GM12891 (cell line): ENCODE measurements at regions not wholly inside any gene's neighbourhood (a gene's known extent, or its start where the extent isn't known, plus 50 kb on each side); places are given as distances from the start of the nearest gene placed in this dataset.

ENCODE experiments used
- POLR2A ChIP-seq: IDR thresholded peaks from 2 replicates; pipeline ENCODE4 v1.6.1; 2011; ENCODE audit warnings: low read depth, low read length, control low read depth
- POLR2AphosphoS5 ChIP-seq: IDR thresholded peaks from 2 replicates; pipeline ENCODE4 v1.6.1; 2011; ENCODE audit warnings: low read depth, low read length, control low read depth
- TAF1 ChIP-seq: IDR thresholded peaks from 2 replicates; pipeline ENCODE4 v1.6.1; 2011; ENCODE audit warnings: low read depth, low read length, control low read depth

- TF ChIP-seq POLR2A (no peak), TAF1 (no peak), POLR2AphosphoS5 (no peak)
Observed at GRCh38 chr6:11445146-11445545, 92.4 kb upstream of the TMEM170B start.
